ENCODE measurements at regions not wholly inside any gene's neighbourhood (a gene's known extent, or its start where the extent isn't known, plus 50 kb on each side); places are given as distances from the start of the nearest gene placed in this dataset.

GRCh38 chr13:58429917-58430316, 798.4 kb downstream of the PCDH17 start:
- no peaks in the 10 kb centered on the region for H3K27me3 ChIP-seq (ENCODE audit: control insufficient read depth in 4 of 4, insufficient read depth in 4 of 4, low read length in 3 of 4)

More at GRCh38 chr13:58429917-58430316, 798.4 kb downstream of the PCDH17 start:
- no peaks in the 10 kb centered on the region for H3K36me3 ChIP-seq (ENCODE audit: control insufficient read depth in 4 of 4, insufficient read depth in 3 of 4, low read depth in 1 of 4, low read length in 3 of 4)
- no peak overlapping the region for H3K4me3 ChIP-seq (ENCODE audit: low read depth in 1 of 3, low read length in 3 of 3)
- H3K4me1 ChIP-seq (ENCODE audit: control insufficient read depth in 4 of 4, insufficient read depth in 4 of 4, low read length in 3 of 4), result no peaks in the 10 kb centered on the region
- H3K9ac ChIP-seq (ENCODE audit: low read depth in 1 of 2, low read length in 2 of 2), result no peak overlapping the region
- H3K9me3 ChIP-seq (ENCODE audit: control insufficient read depth in 4 of 4, low read length in 3 of 4), result peaks cover 0 to 4% (median 2%) of the 10 kb centered on the region in 4 donors
- no peak overlapping the region for H3K27ac ChIP-seq (ENCODE audit: low read depth in 1 of 2, low read length in 2 of 2)
- WGBS, result 85% methylated on average over 2 of the region's 2 CpGs
- TF ChIP-seq FOXA1 (IDR thresholded peaks at IDR 0.05), result no peak
- TF ChIP-seq CTCF (IDR thresholded peaks at IDR 0.05; ENCODE audit: low read depth, low read length, missing input control), result no peak
- TF ChIP-seq ATF3 (IDR thresholded peaks at IDR 0.05), result no peak
- no peak for TF ChIP-seq FOXA2 (IDR thresholded peaks at IDR 0.05)
- no peak for TF ChIP-seq TAF1 (conservative IDR thresholded peaks at IDR 0.05)
- no peak for TF ChIP-seq NR2F2 (IDR thresholded peaks at IDR 0.05)
- no peak for TF ChIP-seq REST (IDR thresholded peaks at IDR 0.05)
- no peak for TF ChIP-seq RAD21 (IDR thresholded peaks at IDR 0.05)
- no peak for TF ChIP-seq RXRA (IDR thresholded peaks at IDR 0.05)
- TF ChIP-seq GABPA (IDR thresholded peaks at IDR 0.05 in 1 of 2, conservative IDR thresholded peaks at IDR 0.05 in 1 of 2), result no peak
- TF ChIP-seq HNF4A (conservative IDR thresholded peaks at IDR 0.05), result no peak
- TF ChIP-seq ZBTB33 (IDR thresholded peaks at IDR 0.05), result no peak
- TF ChIP-seq YY1 (IDR thresholded peaks at IDR 0.05), result no peak
- TF ChIP-seq HNF4G (IDR thresholded peaks at IDR 0.05), result no peak
- no peak for TF ChIP-seq JUND (IDR thresholded peaks at IDR 0.05)
- no peak for DNase-seq (ENCODE audit: low spot score)
